Type B pancreatic cell (in vitro differentiated cells): ENCODE measurements at regions not wholly inside any gene's neighbourhood (a gene's known extent, or its start where the extent isn't known, plus 50 kb on each side); places are given as distances from the start of the nearest gene placed in this dataset.

Source experiments
- DNase-seq: peaks from one replicate; pipeline ENCODE4 v3.0.0; 2021; ENCODE audit warnings: mixed read lengths; ENCODE audit not compliant: unreplicated experiment; ENCODE audit errors: extremely low spot score
- H3K27ac Mint-ChIP-seq: 2 replicates; pipeline ENCODE4 v1.8.0; 2021; ENCODE audit warnings: mild to moderate bottlenecking, mixed read lengths
- H3K27me3 Mint-ChIP-seq: 2 replicates; pipeline ENCODE4 v1.8.0; 2021; ENCODE audit warnings: mixed read lengths
- H3K36me3 Mint-ChIP-seq: 2 replicates; pipeline ENCODE4 v1.8.0; 2021; ENCODE audit warnings: mixed read lengths
- H3K4me1 Mint-ChIP-seq: one replicate; pipeline ENCODE4 v1.8.0; 2021; ENCODE audit warnings: mixed read lengths; ENCODE audit not compliant: unreplicated experiment
- H3K4me3 Mint-ChIP-seq: 2 replicates; pipeline ENCODE4 v1.8.0; 2021; ENCODE audit warnings: mild to moderate bottlenecking, mixed read lengths
- H3K9me3 Mint-ChIP-seq: 2 replicates; pipeline ENCODE4 v1.8.0; 2021; ENCODE audit warnings: mixed read lengths
- TF ChIP-seq, protein P1 (sequence below): fragments of 200-600 bp; sonication (generic); conservative IDR thresholded peaks from 2 replicates; pipeline ENCODE4 v1.5.0; 2021; ENCODE audit warnings: antibody characterized with exemption, mild to moderate bottlenecking

DNA sequence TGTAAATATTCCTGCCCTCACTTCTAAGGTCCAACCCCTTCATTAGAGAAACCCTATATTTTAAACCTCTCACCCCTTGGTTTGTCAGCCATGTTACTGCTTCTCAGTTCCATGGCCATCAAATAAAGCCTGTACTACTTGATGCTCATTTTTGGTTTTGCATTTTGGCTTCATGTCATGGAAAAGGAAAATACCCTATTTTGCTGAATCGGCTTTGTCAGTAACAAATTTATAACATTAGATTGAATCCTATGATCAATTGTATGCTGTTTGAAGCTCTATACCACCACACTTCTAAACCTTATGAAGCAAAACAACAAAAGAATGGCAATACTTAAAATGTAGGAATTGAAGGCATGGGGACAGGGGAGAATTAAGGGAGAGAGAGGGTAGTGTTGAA lies 333.1 kb downstream of the ETV1 start:
- no peak overlapping the region for H3K27ac Mint-ChIP-seq
- H3K4me1 Mint-ChIP-seq = no peaks in the 10 kb centered on the region
- no peak overlapping the region for H3K4me3 Mint-ChIP-seq
- no peaks in the 10 kb centered on the region for H3K36me3 Mint-ChIP-seq
- H3K27me3 Mint-ChIP-seq = no peaks in the 10 kb centered on the region
- DNase-seq = no peak
- TF ChIP-seq, protein P1, sequence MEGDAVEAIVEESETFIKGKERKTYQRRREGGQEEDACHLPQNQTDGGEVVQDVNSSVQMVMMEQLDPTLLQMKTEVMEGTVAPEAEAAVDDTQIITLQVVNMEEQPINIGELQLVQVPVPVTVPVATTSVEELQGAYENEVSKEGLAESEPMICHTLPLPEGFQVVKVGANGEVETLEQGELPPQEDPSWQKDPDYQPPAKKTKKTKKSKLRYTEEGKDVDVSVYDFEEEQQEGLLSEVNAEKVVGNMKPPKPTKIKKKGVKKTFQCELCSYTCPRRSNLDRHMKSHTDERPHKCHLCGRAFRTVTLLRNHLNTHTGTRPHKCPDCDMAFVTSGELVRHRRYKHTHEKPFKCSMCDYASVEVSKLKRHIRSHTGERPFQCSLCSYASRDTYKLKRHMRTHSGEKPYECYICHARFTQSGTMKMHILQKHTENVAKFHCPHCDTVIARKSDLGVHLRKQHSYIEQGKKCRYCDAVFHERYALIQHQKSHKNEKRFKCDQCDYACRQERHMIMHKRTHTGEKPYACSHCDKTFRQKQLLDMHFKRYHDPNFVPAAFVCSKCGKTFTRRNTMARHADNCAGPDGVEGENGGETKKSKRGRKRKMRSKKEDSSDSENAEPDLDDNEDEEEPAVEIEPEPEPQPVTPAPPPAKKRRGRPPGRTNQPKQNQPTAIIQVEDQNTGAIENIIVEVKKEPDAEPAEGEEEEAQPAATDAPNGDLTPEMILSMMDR = no peak
- no peaks in the 10 kb centered on the region for H3K9me3 Mint-ChIP-seq

DNA sequence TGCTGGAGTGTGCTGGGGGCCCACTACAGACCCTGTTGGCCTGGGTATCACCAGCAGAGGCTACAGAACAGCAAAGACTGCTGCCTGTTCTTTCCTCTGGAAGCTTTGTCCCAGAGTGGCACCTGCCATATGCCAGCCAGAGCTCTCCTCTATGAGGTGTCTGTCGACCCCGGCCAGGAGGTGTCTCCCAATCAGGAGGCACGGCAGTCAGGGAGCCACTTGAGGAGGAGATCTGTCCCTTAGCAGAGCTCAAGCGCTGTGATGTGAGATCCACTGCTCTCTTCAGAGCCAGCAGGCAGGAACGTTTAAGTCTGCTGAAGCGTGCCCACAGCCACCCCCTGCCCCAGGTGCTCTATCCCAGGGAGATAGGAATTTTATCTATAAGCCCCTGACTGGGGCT lies 316.2 kb downstream of the ETV1 start:
- no peak overlapping the region for H3K27ac Mint-ChIP-seq
- H3K4me1 Mint-ChIP-seq = no peaks in the 10 kb centered on the region
- H3K4me3 Mint-ChIP-seq = no peak overlapping the region
- H3K36me3 Mint-ChIP-seq = no peaks in the 10 kb centered on the region
- H3K27me3 Mint-ChIP-seq = no peaks in the 10 kb centered on the region
- TF ChIP-seq, protein P1 = no peak
- no peaks in the 10 kb centered on the region for H3K9me3 Mint-ChIP-seq
- DNase-seq = no peak

DNA sequence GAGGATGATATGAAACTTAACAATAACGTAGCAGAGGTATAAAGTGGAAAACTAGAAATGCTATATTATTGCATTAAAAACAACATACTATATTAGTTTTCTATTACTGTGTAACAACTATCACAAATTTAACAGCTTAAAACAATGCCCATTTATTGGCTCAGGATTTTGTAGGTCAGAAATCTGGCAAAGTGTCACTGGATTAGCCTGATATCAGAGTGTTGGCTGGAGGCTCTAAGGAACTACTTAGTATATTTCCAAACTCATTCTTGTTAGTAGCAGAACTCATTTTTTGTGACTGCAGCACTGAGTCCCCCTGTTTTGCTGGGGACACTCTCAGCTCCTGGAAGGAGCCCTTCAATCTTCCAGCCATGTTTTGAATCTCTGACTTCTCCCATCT lies 306.8 kb downstream of the ETV1 start:
- TF ChIP-seq, protein P1 = no peak
- no peak for DNase-seq
- no peak overlapping the region for H3K27ac Mint-ChIP-seq
- no peaks in the 10 kb centered on the region for H3K36me3 Mint-ChIP-seq
- no peaks in the 10 kb centered on the region for H3K9me3 Mint-ChIP-seq
- no peaks in the 10 kb centered on the region for H3K4me1 Mint-ChIP-seq
- no peaks in the 10 kb centered on the region for H3K27me3 Mint-ChIP-seq
- H3K4me3 Mint-ChIP-seq = no peak overlapping the region

DNA sequence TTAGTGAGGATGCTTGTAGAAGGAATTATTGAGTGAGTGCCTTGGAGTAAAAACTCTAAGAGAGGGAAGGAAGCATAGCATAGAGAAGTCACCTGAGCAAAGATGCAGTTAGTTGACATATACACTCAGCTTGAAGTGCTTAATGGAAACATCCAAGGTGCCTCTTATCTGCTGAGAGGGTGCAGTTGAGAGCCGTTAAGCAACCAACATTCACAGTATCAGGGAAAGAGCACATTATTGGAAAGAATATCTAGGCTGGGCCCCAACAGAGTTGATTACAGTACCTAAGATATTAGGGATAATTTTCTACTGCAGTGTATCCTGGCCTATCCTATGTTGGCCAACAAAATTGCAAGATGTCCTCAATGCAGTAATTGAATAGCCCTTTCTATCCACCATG lies 302.0 kb downstream of the ETV1 start:
- TF ChIP-seq, protein P1 = no peak
- H3K36me3 Mint-ChIP-seq = no peaks in the 10 kb centered on the region
- no peak overlapping the region for H3K4me3 Mint-ChIP-seq
- H3K4me1 Mint-ChIP-seq = no peaks in the 10 kb centered on the region
- no peaks in the 10 kb centered on the region for H3K9me3 Mint-ChIP-seq
- H3K27me3 Mint-ChIP-seq = no peaks in the 10 kb centered on the region
- H3K27ac Mint-ChIP-seq = no peak overlapping the region
- DNase-seq = no peak

DNA sequence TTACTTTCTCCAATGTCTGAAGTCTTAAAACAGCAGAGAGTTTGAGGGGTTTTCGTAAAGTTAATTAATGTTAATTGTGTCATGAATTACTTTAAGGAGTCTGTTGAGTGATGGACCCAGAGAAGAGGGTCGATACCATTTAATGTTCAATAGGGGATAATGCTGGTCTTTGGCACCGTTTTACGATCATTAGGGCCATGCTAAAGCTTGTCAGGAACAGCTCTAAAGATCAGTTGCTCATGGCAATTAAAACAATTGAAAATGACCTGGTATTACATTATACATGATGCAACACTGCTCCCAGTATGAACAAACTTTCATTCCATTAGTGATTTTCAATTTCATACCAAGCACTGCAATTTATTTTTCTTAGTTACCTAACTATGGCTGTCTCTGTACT lies 296.9 kb downstream of the ETV1 start:
- Mint-ChIP-seq H3K4me3 (no peak overlapping the region), H3K27me3 (no peaks in the 10 kb centered on the region), H3K4me1 (no peaks in the 10 kb centered on the region), H3K36me3 (no peaks in the 10 kb centered on the region), H3K27ac (no peak overlapping the region), H3K9me3 (no peaks in the 10 kb centered on the region)
- no peak for DNase-seq
- TF ChIP-seq, protein P1 = no peak

DNA sequence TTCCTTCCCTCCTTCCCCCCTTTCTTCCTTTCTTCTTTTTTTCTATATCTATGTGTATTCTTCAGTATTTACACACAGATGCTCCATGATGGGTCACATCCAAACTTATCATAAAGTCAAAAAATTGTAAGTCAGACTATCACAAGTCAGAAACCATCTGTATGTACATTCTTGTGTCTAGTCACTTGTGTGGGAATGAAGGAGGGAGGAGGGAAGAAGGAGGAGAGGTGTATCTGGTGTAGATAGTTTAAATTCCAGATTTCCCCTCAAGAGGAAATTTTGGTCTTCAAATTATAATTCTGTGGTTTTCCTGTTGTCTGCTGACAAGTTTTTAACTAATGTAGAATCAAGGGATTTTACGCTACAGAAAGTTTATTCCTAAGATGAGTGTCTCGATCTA lies 287.2 kb downstream of the ETV1 start:
- H3K36me3 Mint-ChIP-seq = peaks cover 3% of the 10 kb centered on the region
- H3K9me3 Mint-ChIP-seq = peaks cover 4% of the 10 kb centered on the region

More for the DNA sequence above, 287.2 kb downstream of the ETV1 start:
- H3K4me3 Mint-ChIP-seq = no peak overlapping the region
- no peak for DNase-seq
- no peak overlapping the region for H3K27ac Mint-ChIP-seq
- no peaks in the 10 kb centered on the region for H3K27me3 Mint-ChIP-seq
- no peaks in the 10 kb centered on the region for H3K4me1 Mint-ChIP-seq
- TF ChIP-seq, protein P1 = no peak
